Epithelial cell of esophagus (primary cell): ENCODE measurements at regions not wholly inside any gene's neighbourhood (a gene's known extent, or its start where the extent isn't known, plus 50 kb on each side); places are given as distances from the start of the nearest gene placed in this dataset.
"Not testable (repeated sequence)": the region's sequence is repeated elsewhere in the genome, so short reads cannot be mapped to it uniquely, and the experiment has no call there.

ENCODE experiments used
- DNase-seq: peaks from one replicate; pipeline ENCODE4 v3.0.0; 2010; ENCODE audit warnings: low read depth
- H3K4me3 ChIP-seq: 2 replicates; pipeline ENCODE4 v1.5.1; 2011; ENCODE audit warnings: mild to moderate bottlenecking, low read length, control low read depth
- CTCF ChIP-seq: IDR thresholded peaks from 2 replicates; pipeline ENCODE4 v1.5.1; 2011; ENCODE audit warnings: low read depth, mild to moderate bottlenecking, low read length, control low read depth, inconsistent platforms; ENCODE audit not compliant: insufficient read depth; ENCODE audit errors: missing control alignments

DNA sequence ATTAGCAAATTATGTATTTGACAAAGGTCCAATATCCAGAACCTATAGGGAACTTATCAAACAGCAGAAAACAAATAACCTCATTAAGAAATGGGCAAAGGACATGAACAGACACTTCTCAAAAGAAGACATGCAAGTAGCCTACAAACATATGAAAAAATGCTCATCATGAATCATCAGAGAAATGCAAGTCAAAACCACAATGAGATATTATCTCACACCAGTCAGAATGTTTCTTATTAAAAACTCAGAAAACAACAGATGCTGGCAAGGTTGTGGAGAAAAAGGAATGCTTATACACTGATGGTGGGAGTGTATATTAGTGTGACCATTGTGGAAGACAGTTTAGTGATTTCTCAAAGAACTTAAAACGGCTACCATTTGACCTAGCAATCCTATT is 116.1 kb upstream of the CRBN start:
- no peak overlapping the region for H3K4me3 ChIP-seq
- no peak for DNase-seq
- TF ChIP-seq CTCF = no peak

DNA sequence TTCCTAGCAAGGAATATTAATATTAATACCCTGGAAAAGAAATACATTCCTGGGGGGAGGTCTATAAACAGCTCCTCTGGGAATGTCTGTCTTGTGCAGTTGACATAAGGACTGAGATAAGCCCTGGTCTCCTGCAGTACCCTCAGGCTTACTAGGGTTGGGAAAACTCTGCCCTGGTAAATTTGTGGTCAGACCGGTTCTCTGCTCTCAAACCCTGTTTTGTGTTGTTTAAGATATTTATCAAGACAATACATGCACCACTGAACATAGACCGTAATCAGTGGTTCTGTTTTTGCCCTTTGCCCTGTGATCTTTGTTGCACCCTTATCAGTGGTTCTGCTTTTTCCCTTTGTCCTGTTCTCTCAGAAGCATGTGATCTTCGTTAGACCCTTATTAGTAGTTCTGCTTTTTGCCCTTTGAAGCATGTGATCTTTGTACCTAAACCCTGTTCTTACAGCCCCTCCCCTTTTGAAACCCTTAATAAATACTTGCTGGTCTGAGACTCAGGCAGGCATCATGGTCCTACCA is 112.3 kb upstream of the CRBN start:
- not testable (repeated sequence) for DNase-seq, H3K4me3 ChIP-seq

DNA sequence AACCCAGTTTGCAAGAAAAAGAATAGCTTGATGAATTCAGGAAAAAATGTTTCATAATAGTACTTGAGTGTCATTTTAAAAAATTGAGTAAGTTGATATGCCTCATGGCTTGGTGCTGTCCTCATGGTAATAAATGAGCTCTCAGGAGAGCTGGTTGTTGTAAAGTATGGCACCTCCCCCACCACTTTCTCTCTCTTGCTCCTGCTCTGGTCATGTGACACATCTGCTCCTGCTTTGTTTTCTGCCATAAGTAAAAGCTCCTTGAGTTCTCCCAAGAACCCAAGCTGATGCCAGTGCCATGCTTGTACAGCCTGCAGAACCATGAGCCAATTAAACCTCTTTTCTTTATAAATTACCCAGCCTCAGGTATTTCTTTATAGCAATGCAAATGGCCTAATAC is 108.8 kb upstream of the CRBN start:
- no peak overlapping the region for H3K4me3 ChIP-seq
- DNase-seq = no peak
- no peak for TF ChIP-seq CTCF

DNA sequence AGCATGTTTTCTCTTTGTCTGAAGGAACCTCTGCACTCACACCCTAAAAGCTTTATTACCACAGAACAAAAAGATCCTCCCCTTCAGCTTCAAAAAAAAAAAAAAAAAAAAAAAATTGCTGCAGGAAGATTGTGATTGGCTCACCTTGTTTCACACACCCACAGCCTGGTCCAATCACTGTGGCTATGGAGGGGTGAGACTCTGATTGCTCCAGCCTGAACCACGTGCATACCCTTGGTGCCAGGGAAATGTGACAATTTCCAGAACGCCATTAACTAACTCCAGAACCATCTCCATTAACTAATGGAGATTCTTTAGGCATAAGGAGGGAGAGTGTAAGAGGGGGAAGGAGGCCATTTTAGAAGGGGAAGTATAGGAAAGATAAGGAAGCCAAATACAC is 106.5 kb upstream of the CRBN start:
- TF ChIP-seq CTCF = no peak
- DNase-seq = no peak
- H3K4me3 ChIP-seq = no peak overlapping the region

GRCh38 chr3:3281024-3281423 is 101.5 kb upstream of the CRBN start:
- DNase-seq = no peak
- TF ChIP-seq CTCF = no peak
- H3K4me3 ChIP-seq = no peak overlapping the region

- DNase-seq = no peak
- no peak overlapping the region for H3K4me3 ChIP-seq
- TF ChIP-seq CTCF = no peak
Measured at GRCh38 chr3:3280396-3280795, 100.9 kb upstream of the CRBN start.

DNA sequence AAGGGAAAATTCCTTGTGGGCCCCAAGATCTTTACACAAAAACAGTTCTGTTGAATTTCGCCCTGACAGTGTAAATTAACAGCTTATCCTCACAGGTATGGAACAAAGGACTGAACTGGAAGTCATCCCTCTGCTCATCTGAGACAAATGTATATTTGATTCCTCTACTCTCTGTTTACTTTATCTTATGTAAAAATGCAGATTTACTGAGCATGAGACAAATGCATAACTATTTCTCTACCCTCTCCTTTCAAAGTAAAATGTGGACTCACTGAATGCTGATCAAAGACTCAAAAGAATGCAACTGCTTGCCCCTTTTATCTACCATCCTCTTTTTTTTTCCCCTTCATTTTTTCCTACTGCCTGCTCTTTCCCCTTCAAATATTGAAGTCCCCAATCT is 98.6 kb upstream of the CRBN start:
- no peak for TF ChIP-seq CTCF
- no peak for DNase-seq
- H3K4me3 ChIP-seq = no peak overlapping the region
